DMS79 (cell line): ENCODE measurements at regions not wholly inside any gene's neighbourhood (a gene's known extent, or its start where the extent isn't known, plus 50 kb on each side); places are given as distances from the start of the nearest gene placed in this dataset.
"Not testable (repeated sequence)": the region's sequence is repeated elsewhere in the genome, so short reads cannot be mapped to it uniquely, and the experiment has no call there.

Experiments
- DNase-seq: peaks from one replicate; lab custom pipeline; 2025; lab: John Stamatoyannopoulos, UW

DNA sequence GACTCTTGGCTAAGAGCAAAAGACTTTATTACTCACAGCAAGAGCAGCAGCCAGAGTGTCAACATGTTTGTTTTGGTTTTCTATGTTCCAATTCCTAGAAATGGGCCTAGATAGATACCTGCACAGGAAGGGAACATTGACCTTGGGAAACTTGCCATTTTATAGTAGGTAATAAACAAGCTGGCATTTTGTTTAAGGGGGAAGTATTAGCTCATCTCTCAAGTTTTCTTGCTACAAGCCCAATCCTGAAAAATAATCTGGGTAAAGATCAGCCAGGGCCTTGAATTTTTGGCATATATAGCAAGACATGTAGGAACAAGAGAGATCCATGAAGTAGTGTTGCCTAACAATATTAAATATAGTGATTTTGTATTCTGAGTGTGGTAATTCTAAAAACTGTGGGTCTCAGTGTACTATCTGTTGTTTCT lies 51.4 kb upstream of the RGL1 start:
- no peak for DNase-seq

GRCh38 chr1:183744132-183744913 lies 60.6 kb upstream of the RGL1 start:
- no peak for DNase-seq

DNA sequence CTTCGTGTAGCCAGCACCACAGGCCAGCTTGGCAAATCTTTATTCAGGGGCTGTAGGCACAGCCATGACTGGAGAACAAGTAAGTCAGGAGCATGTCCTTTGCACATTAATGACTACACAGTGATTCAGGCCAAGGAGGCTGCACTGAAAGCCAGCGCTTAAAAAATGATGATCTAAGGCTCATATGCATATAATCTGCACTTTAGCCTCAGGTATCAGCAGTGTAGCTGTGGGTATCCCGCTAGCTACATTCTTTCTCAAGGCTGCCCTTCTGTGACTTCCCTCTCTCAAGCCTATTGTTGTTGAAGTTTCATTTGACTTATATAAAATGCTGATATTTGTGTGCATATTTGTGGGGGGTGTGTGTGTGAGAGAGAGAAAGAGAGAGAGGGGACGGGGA lies 62.6 kb upstream of the RGL1 start:
- DNase-seq, result no peak

- no peak for DNase-seq
These were observed 65.1 kb upstream of the RGL1 start for GRCh38 chr1:183739741-183740271.

DNA sequence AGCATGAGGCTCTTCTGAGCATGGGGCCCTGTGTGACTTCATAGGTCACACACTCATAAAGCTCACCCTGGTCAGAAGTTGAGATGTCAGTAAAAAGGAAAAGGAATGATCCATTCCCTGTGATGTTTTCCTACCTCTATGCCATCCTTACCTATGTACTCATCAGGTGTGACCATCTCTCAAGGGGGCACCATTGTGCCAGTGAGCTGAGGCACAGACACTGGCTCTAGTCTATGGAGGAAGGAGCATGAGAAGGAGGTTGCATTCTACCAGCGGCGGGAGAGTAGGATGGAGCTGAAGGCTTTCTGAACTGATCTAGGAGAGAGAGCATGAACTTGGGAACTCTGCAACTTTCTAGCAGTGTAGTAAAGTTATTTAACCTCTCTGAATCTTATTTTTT lies 65.8 kb upstream of the RGL1 start:
- DNase-seq, result no peak

DNA sequence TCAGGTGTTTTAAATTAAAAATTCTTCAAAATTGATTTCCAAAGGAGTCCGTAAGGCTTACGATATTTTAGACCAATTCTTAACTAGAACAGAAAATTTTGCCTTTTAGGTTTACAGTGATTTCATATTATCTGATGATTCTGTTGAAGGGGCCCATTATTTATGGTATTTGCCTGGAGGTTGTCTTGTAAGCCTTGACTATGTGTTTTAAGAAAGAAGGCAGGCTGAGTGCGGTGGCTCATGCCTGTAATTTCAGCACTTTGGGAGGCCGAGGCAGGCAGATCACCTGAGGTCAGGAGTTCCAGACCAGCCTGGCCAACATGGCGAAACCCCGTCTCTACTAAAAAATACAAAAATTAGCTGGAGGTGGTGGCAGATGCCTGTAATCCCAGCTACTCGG lies 67.0 kb upstream of the RGL1 start:
- DNase-seq, result not testable (repeated sequence)

- DNase-seq, result no peak
These were observed 68.6 kb upstream of the RGL1 start for GRCh38 chr1:183736343-183736742.

GRCh38 chr1:183735069-183735860 lies 69.7 kb upstream of the RGL1 start:
- DNase-seq, result no peak

GRCh38 chr1:183734543-183735036 lies 70.3 kb upstream of the RGL1 start:
- no peak for DNase-seq

GRCh38 chr1:183733715-183734114 lies 71.2 kb upstream of the RGL1 start:
- peak; percentile 32 for DNase-seq

- DNase-seq, result no peak
These were observed 72.6 kb upstream of the RGL1 start for GRCh38 chr1:183732236-183732880.

DNA sequence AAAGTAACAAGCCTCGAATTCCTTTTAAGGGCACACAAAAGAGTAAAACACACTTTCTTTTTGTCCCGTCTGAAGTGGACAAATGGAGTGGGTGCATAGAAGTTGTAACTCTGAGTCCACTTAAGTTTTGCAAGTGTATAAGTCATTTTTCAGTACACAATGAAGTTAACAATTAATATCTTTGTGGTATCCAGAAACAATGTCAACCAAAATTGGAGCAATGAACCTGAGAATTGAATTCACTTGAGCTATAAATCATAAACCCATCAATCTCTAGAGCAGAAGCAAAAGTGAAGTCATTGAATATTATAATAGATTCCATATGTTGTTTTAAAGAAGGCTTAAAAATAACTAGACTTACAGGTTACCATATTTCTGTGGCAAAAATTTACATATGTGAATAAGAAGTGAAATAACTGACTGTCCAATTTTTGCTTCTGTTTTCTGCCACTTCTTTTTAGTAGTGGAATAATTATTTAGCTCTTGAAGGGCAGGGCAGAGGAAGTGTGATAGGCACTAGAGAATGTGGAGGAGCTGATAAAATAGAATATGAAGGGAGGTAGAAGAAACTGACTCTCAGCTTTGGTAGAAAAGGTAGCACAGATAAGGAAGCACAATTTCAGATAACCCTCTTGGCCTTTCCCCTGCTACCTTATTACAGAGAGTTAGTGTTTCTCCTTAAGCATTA lies 73.9 kb upstream of the RGL1 start:
- no peak for DNase-seq

- no peak for DNase-seq
These were observed 74.7 kb upstream of the RGL1 start for GRCh38 chr1:183730107-183730724.

- DNase-seq, result no peak
These were observed 73.7 kb upstream of the APOBEC4 start for GRCh38 chr1:183726825-183727224.

GRCh38 chr1:183724350-183725042 lies 71.4 kb upstream of the APOBEC4 start:
- no peak for DNase-seq

- peak; percentile 41 for DNase-seq
These were observed 70.5 kb upstream of the APOBEC4 start for GRCh38 chr1:183723571-183723970.

DNA sequence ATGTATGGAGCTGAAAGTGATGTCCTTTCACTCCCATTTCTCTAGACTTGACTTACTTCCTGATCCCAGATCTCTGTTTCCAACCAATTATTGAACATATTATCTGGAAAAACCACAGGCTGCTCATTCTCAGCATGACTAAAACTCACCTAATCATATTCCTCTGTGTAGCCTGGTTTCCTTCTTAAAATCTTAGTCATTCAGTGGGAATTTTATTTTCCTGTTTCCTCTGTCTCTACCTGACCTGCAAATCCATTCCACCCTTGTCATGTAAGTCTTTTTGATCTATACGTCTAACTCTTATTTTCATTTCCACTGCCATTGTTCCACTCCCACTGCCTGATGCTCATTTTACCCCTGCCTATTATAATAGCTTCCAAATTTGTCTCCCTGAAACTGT lies 67.9 kb upstream of the APOBEC4 start:
- no peak for DNase-seq

GRCh38 chr1:183720028-183720427 lies 66.9 kb upstream of the APOBEC4 start:
- DNase-seq, result no peak

GRCh38 chr1:183719289-183719688 lies 66.2 kb upstream of the APOBEC4 start:
- DNase-seq, result no peak

DNA sequence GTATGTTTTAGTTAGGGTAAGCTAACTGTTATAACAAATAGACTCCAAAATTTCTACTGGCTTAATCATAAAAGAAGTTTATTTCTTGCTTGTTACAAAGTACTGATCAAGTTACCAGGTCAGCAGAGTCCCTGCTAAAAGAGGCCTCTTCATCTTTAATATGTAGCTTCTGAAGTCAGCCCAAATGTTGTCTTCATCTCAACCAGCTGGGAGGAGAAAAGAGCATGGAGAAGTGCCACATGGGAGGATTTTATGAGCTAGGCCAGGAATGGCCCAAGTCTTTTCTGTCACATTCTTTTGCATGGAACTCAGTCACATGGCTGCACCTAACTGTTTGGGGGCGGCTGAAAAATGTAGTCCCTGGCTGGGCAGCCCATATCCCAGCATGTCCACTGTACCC lies 63.2 kb upstream of the APOBEC4 start:
- no peak for DNase-seq
